Gastrocnemius medialis (tissue), 4 donors: ENCODE measurements at regions not wholly inside any gene's neighbourhood (a gene's known extent, or its start where the extent isn't known, plus 50 kb on each side); places are given as distances from the start of the nearest gene placed in this dataset.

Experiments
- POLR2A ChIP-seq, 2 donors: fragments of 450-650 bp; IDR thresholded peaks; one replicate each; pipeline ENCODE4 v1.6.1; 2017; ENCODE audit warnings: antibody characterized with exemption in 2 of 2, mild to moderate bottlenecking in 2 of 2, moderate library complexity in 2 of 2
- TF ChIP-seq, protein P1 (sequence below), 5 experiments: fragments of 450-650 bp in 3 of 5; fragments of 200-600 bp in 2 of 5; sonication (generic) in 2 of 5; IDR thresholded peaks in 4 of 5; conservative IDR thresholded peaks in 1 of 5; 1 replicate in 4 of 5; 2 replicates in 1 of 5; pipeline ENCODE4 v1.5.1; 2016 to 2019; ENCODE audit warnings: antibody characterized with exemption in 5 of 5, mild to moderate bottlenecking in 3 of 5, moderate library complexity in 3 of 5

DNA sequence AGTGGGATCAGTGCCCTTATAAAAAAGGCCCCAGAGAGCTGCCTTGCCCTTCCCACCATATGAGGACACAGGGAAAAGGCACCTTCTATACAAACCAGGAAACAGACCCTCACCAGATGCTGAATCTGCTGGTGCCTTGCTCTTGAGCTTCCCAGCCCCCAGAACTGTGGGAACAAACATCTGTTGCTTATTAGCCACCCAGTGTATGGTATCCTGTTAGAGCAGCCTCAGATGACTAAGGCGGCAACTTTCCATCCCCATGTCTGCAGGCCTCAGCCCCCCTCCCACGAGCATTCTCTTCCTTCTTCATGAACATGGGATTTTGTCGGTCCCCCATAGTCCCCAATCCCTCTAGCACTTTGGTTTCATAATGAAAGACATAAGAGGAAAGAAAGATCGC lies 202.5 kb upstream of the GAS1 start:
- TF ChIP-seq, protein P1, sequence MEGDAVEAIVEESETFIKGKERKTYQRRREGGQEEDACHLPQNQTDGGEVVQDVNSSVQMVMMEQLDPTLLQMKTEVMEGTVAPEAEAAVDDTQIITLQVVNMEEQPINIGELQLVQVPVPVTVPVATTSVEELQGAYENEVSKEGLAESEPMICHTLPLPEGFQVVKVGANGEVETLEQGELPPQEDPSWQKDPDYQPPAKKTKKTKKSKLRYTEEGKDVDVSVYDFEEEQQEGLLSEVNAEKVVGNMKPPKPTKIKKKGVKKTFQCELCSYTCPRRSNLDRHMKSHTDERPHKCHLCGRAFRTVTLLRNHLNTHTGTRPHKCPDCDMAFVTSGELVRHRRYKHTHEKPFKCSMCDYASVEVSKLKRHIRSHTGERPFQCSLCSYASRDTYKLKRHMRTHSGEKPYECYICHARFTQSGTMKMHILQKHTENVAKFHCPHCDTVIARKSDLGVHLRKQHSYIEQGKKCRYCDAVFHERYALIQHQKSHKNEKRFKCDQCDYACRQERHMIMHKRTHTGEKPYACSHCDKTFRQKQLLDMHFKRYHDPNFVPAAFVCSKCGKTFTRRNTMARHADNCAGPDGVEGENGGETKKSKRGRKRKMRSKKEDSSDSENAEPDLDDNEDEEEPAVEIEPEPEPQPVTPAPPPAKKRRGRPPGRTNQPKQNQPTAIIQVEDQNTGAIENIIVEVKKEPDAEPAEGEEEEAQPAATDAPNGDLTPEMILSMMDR (IDR thresholded peaks at IDR 0.05 in 4 of 5, conservative IDR thresholded peaks at IDR 0.05 in 1 of 5): no peak
- no peak for TF ChIP-seq POLR2A (IDR thresholded peaks at IDR 0.05)
